HEK293 (cell line): ENCODE measurements at regions not wholly inside any gene's neighbourhood (a gene's known extent, or its start where the extent isn't known, plus 50 kb on each side); places are given as distances from the start of the nearest gene placed in this dataset.

Experiments used
- CTCF ChIA-PET: fragments of 350-600 bp; formaldehyde crosslinking; extraction: SDS; loops from one replicate; lab custom pipeline; 2021; ENCODE audit warnings: antibody characterized with exemption; lab: Yijun Ruan, JAX
- POLR2A ChIA-PET: fragments of 300-600 bp; formaldehyde crosslinking; extraction: SDS; loops from one replicate; lab custom pipeline; 2020; ENCODE audit warnings: antibody characterized with exemption, inconsistent platforms; lab: Yijun Ruan, JAX
- H3K27ac ChIP-seq: fragments of 200-500 bp; sonication (Bioruptor generic); 2 replicates; pipeline ENCODE4 v1.5.1; 2014; ENCODE audit warnings: low read depth, low read length, control low read depth, inconsistent platforms; ENCODE audit errors: extremely low read depth
- H3K36me3 ChIP-seq, 2 experiments: fragments of 200-500 bp in 1 of 2; sonication (Bioruptor generic) in 1 of 2; 1 replicate in 1 of 2; 2 replicates in 1 of 2; pipeline ENCODE4 v1.5.1; 2014 to 2017; ENCODE audit warnings: inconsistent platforms in 2 of 2, low read length in 2 of 2; ENCODE audit not compliant: control insufficient read depth in 2 of 2, insufficient read depth in 1 of 2
- H3K4me1 ChIP-seq: fragments of 200-500 bp; sonication (Bioruptor generic); 2 replicates; pipeline ENCODE4 v1.5.1; 2014; ENCODE audit warnings: mild to moderate bottlenecking, low read length, inconsistent platforms; ENCODE audit not compliant: control insufficient read depth, insufficient read depth
- H3K4me3 ChIP-seq: 2 replicates; pipeline ENCODE4 v1.5.1; 2011; ENCODE audit warnings: low read depth, mild to moderate bottlenecking, control low read depth, low read length, moderate library complexity
- H3K9me3 ChIP-seq: fragments of 200-500 bp; sonication (Bioruptor generic); 2 replicates; pipeline ENCODE4 v1.5.1; 2014; ENCODE audit warnings: low read depth, low read length, inconsistent platforms; ENCODE audit not compliant: control insufficient read depth, insufficient read depth
- FEZF1 ChIP-seq: fragments of 450-650 bp; formaldehyde crosslinking; IDR thresholded peaks from 2 replicates; pipeline ENCODE4 v1.5.1; 2016; ENCODE audit warnings: missing biosample characterization, missing genetic modification characterization
- KLF16 ChIP-seq: fragments of 450-650 bp; formaldehyde crosslinking; IDR thresholded peaks from 2 replicates; pipeline ENCODE4 v1.5.1; 2017; ENCODE audit warnings: missing biosample characterization, missing genetic modification characterization
- KLF9 ChIP-seq: fragments of 450-650 bp; formaldehyde crosslinking; IDR thresholded peaks from 2 replicates; pipeline ENCODE4 v1.5.1; 2016; ENCODE audit warnings: missing biosample characterization, missing genetic modification characterization, low read depth
- MYNN ChIP-seq: fragments of 450-650 bp; formaldehyde crosslinking; IDR thresholded peaks from 2 replicates; pipeline ENCODE4 v1.5.1; 2016; ENCODE audit warnings: missing biosample characterization, missing genetic modification characterization, borderline replicate concordance
- PRDM10 ChIP-seq: fragments of 450-650 bp; formaldehyde crosslinking; IDR thresholded peaks from 2 replicates; pipeline ENCODE4 v1.5.1; 2016; ENCODE audit warnings: missing biosample characterization, missing genetic modification characterization
- SCRT2 ChIP-seq: fragments of 450-650 bp; formaldehyde crosslinking; IDR thresholded peaks from 2 replicates; pipeline ENCODE4 v1.5.1; 2016; ENCODE audit warnings: missing biosample characterization, missing genetic modification characterization
- TRIM28 ChIP-seq: IDR thresholded peaks from 2 replicates; pipeline ENCODE4 v1.6.1; 2011; ENCODE audit warnings: low read length, control low read depth, borderline replicate concordance
- ZBTB1 ChIP-seq: fragments of 450-650 bp; formaldehyde crosslinking; IDR thresholded peaks from 2 replicates; pipeline ENCODE4 v1.5.1; 2016; ENCODE audit warnings: missing biosample characterization, missing genetic modification characterization
- ZBTB26 ChIP-seq: fragments of 450-650 bp; formaldehyde crosslinking; optimal IDR thresholded peaks from 2 replicates; pipeline ENCODE3; 2016; ENCODE audit warnings: missing biosample characterization, mild to moderate bottlenecking, missing genetic modification characterization
- ZIC2 ChIP-seq: fragments of 450-650 bp; formaldehyde crosslinking; IDR thresholded peaks from 2 replicates; pipeline ENCODE4 v1.5.1; 2016; ENCODE audit warnings: missing biosample characterization, missing genetic modification characterization
- ZNF157 ChIP-seq: fragments of 450-650 bp; formaldehyde crosslinking; IDR thresholded peaks from 2 replicates; pipeline ENCODE4 v1.5.1; 2016; ENCODE audit warnings: missing biosample characterization, missing genetic modification characterization
- ZNF302 ChIP-seq: fragments of 450-650 bp; formaldehyde crosslinking; IDR thresholded peaks from 2 replicates; pipeline ENCODE4 v1.5.1; 2016; ENCODE audit warnings: missing biosample characterization, missing genetic modification characterization, low read depth
- ZNF324 ChIP-seq: fragments of 450-650 bp; formaldehyde crosslinking; IDR thresholded peaks from 2 replicates; pipeline ENCODE4 v1.5.1; 2016; ENCODE audit warnings: missing biosample characterization, missing genetic modification characterization
- ZNF366 ChIP-seq: fragments of 450-650 bp; formaldehyde crosslinking; conservative IDR thresholded peaks from 2 replicates; pipeline ENCODE4 v1.5.1; 2016; ENCODE audit warnings: missing biosample characterization, missing genetic modification characterization
- ZNF416 ChIP-seq: fragments of 450-650 bp; formaldehyde crosslinking; IDR thresholded peaks from 2 replicates; pipeline ENCODE4 v1.5.1; 2016; ENCODE audit warnings: missing biosample characterization, missing genetic modification characterization
- ZNF423 ChIP-seq: fragments of 450-650 bp; formaldehyde crosslinking; IDR thresholded peaks from 2 replicates; pipeline ENCODE4 v1.5.1; 2016; ENCODE audit warnings: missing biosample characterization, missing genetic modification characterization
- ZNF433 ChIP-seq: fragments of 450-650 bp; formaldehyde crosslinking; IDR thresholded peaks from 2 replicates; pipeline ENCODE4 v1.5.1; 2016; ENCODE audit warnings: missing biosample characterization, missing genetic modification characterization, low read depth
- ZNF555 ChIP-seq: fragments of 450-650 bp; formaldehyde crosslinking; conservative IDR thresholded peaks from 2 replicates; pipeline ENCODE4 v1.5.1; 2017; ENCODE audit warnings: missing biosample characterization, mild to moderate bottlenecking, missing genetic modification characterization, inconsistent platforms
- ZNF596 ChIP-seq: fragments of 450-650 bp; IDR thresholded peaks from 2 replicates; pipeline ENCODE4 v1.5.0; 2018; ENCODE audit warnings: missing biosample characterization, mild to moderate bottlenecking, missing genetic modification characterization, moderate library complexity
- ZNF623 ChIP-seq: fragments of 450-650 bp; formaldehyde crosslinking; IDR thresholded peaks from 2 replicates; pipeline ENCODE4 v1.5.1; 2016; ENCODE audit warnings: missing biosample characterization, missing genetic modification characterization
- ZNF707 ChIP-seq: fragments of 450-650 bp; formaldehyde crosslinking; IDR thresholded peaks from 2 replicates; pipeline ENCODE4 v1.5.1; 2016; ENCODE audit warnings: missing biosample characterization, missing genetic modification characterization
- ZSCAN23 ChIP-seq: fragments of 450-650 bp; formaldehyde crosslinking; IDR thresholded peaks from 2 replicates; pipeline ENCODE4 v1.5.1; 2016; ENCODE audit warnings: missing biosample characterization, missing genetic modification characterization
- TF ChIP-seq, protein P1 (sequence below): IDR thresholded peaks from 2 replicates; pipeline ENCODE4 v1.6.1; 2011; ENCODE audit warnings: mild to moderate bottlenecking, low read depth, low read length, borderline replicate concordance
- TF ChIP-seq, protein P2 (sequence below): fragments of 450-650 bp; formaldehyde crosslinking; IDR thresholded peaks from 2 replicates; pipeline ENCODE4 v1.5.1; 2016; ENCODE audit warnings: missing biosample characterization, missing genetic modification characterization
- TF ChIP-seq, protein P3 (sequence below): fragments of 450-650 bp; formaldehyde crosslinking; IDR thresholded peaks from 2 replicates; pipeline ENCODE4 v1.5.1; 2016; ENCODE audit warnings: missing biosample characterization, missing genetic modification characterization

GRCh38 chr12:25855716-25856115 lies 102.8 kb upstream of the RASSF8 start:
- POLR2A ChIA-PET, result no interaction called here
- CTCF ChIA-PET, result interaction anchor here (0.6 kb wide), 1 partner anchor 422 kb away, joined by 3 read pairs; no protein-coding TSS in a partner anchor
- H3K4me1 ChIP-seq, result no peaks in the 10 kb centered on the region
- H3K4me3 ChIP-seq, result no peak overlapping the region
- H3K36me3 ChIP-seq, result no peaks in the 10 kb centered on the region
- TF ChIP-seq ZNF416 (tag by site-specific recombination), result no peak
- TF ChIP-seq ZNF157 (tag by site-specific recombination), result no peak
- TF ChIP-seq ZNF555, result no peak
- no peaks in the 10 kb centered on the region for H3K9me3 ChIP-seq
- no peak overlapping the region for H3K27ac ChIP-seq

GRCh38 chr12:25859976-25860375 lies 98.5 kb upstream of the RASSF8 start:
- H3K4me1 ChIP-seq, result no peaks in the 10 kb centered on the region
- no peaks in the 10 kb centered on the region for H3K36me3 ChIP-seq
- CTCF ChIA-PET, result interaction anchor here (1.0 to 1.6 kb wide), 2 partner anchors 158 to 424 kb away, joined by 3 read pairs; no protein-coding TSS in a partner anchor
- POLR2A ChIA-PET, result no interaction called here
- H3K9me3 ChIP-seq, result no peaks in the 10 kb centered on the region
- H3K4me3 ChIP-seq, result no peak overlapping the region
- TF ChIP-seq SCRT2, result no peak
- TF ChIP-seq ZNF366 (tag by site-specific recombination), result no peak
- no peak for TF ChIP-seq KLF9
- TF ChIP-seq ZBTB26, result no peak
- TF ChIP-seq, protein P1, sequence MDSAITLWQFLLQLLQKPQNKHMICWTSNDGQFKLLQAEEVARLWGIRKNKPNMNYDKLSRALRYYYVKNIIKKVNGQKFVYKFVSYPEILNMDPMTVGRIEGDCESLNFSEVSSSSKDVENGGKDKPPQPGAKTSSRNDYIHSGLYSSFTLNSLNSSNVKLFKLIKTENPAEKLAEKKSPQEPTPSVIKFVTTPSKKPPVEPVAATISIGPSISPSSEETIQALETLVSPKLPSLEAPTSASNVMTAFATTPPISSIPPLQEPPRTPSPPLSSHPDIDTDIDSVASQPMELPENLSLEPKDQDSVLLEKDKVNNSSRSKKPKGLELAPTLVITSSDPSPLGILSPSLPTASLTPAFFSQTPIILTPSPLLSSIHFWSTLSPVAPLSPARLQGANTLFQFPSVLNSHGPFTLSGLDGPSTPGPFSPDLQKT, result no peak
- no peak for TF ChIP-seq KLF16 (tag by site-specific recombination)
- no peak for TF ChIP-seq ZNF623 (tag by site-specific recombination)
- TF ChIP-seq ZBTB1 (tag by site-specific recombination), result no peak
- TF ChIP-seq ZNF416 (tag by site-specific recombination), result no peak
- TF ChIP-seq, protein P2, sequence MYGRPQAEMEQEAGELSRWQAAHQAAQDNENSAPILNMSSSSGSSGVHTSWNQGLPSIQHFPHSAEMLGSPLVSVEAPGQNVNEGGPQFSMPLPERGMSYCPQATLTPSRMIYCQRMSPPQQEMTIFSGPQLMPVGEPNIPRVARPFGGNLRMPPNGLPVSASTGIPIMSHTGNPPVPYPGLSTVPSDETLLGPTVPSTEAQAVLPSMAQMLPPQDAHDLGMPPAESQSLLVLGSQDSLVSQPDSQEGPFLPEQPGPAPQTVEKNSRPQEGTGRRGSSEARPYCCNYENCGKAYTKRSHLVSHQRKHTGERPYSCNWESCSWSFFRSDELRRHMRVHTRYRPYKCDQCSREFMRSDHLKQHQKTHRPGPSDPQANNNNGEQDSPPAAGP (tag by site-specific recombination), result no peak
- no peak overlapping the region for H3K27ac ChIP-seq

GRCh38 chr12:25861226-25861625 lies 97.3 kb upstream of the RASSF8 start:
- CTCF ChIA-PET, result no interaction called here
- POLR2A ChIA-PET, result no interaction called here
- H3K27ac ChIP-seq, result no peak overlapping the region
- no peaks in the 10 kb centered on the region for H3K4me1 ChIP-seq
- no peak overlapping the region for H3K4me3 ChIP-seq
- no peaks in the 10 kb centered on the region for H3K9me3 ChIP-seq
- H3K36me3 ChIP-seq, result no peaks in the 10 kb centered on the region
- TF ChIP-seq ZNF433 (tag by site-specific recombination) (no peak), ZNF302 (tag by site-specific recombination) (no peak), ZNF707 (tag by site-specific recombination) (no peak), SCRT2 (no peak), ZNF596 (no peak), ZNF623 (tag by site-specific recombination) (no peak), TRIM28 (no peak), MYNN (tag by site-specific recombination) (no peak), ZNF324 (tag by site-specific recombination) (no peak), ZNF423 (tag by site-specific recombination) (no peak), ZIC2 (tag by site-specific recombination) (no peak), ZSCAN23 (no peak), FEZF1 (tag by site-specific recombination) (no peak), PRDM10 (tag by site-specific recombination) (no peak)
- TF ChIP-seq, protein P3, sequence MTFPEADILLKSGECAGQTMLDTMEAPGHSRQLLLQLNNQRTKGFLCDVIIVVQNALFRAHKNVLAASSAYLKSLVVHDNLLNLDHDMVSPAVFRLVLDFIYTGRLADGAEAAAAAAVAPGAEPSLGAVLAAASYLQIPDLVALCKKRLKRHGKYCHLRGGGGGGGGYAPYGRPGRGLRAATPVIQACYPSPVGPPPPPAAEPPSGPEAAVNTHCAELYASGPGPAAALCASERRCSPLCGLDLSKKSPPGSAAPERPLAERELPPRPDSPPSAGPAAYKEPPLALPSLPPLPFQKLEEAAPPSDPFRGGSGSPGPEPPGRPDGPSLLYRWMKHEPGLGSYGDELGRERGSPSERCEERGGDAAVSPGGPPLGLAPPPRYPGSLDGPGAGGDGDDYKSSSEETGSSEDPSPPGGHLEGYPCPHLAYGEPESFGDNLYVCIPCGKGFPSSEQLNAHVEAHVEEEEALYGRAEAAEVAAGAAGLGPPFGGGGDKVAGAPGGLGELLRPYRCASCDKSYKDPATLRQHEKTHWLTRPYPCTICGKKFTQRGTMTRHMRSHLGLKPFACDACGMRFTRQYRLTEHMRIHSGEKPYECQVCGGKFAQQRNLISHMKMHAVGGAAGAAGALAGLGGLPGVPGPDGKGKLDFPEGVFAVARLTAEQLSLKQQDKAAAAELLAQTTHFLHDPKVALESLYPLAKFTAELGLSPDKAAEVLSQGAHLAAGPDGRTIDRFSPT (tag by site-specific recombination), result no peak
